Testis (tissue), 2 donors: ENCODE measurements at regions not wholly inside any gene's neighbourhood (a gene's known extent, or its start where the extent isn't known, plus 50 kb on each side); places are given as distances from the start of the nearest gene placed in this dataset.

Source experiments
- POLR2A ChIP-seq: fragments of 450-650 bp; IDR thresholded peaks from one replicate; pipeline ENCODE4 v1.6.1; 2017; ENCODE audit warnings: antibody characterized with exemption, mild to moderate bottlenecking, moderate library complexity
- TF ChIP-seq, protein P1 (sequence below), 3 experiments: fragments of 450-650 bp in 2 of 3; fragments of 200-600 bp in 1 of 3; sonication (generic) in 1 of 3; IDR thresholded peaks; one replicate each; pipeline ENCODE4 v1.5.1; 2016 to 2019; ENCODE audit warnings: antibody characterized with exemption in 3 of 3, mild to moderate bottlenecking in 2 of 3, moderate library complexity in 1 of 3

DNA sequence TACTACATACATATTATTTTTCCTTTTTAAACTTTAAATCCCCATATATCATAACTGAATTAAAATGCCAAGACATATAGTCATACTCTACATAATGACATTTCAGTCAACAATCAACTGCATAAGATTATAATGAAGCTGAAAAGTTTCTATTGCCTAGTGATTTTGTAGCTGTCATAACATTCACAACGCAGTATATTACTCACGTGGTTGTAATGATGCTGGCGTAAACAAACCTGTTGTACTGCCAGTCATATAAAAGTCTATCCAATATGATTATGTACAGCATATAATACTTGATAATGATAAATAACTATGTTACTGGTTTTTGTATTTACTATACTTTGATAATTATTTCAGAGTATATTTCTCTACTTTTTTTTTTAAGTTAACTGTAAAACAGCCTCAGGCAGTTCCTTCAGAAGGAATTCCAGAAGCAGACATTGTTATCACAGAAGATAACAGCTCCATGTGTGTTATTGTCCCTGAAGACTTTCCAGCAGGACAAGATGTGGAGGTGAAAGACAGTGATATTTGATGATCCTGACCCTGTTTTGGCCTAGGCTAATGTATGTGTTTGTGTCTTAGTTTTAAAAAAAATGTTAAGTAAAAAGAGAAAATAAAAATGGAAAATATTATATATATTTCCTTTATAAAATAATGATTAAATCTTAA is 443.4 kb upstream of the UBE2E2 start:
- TF ChIP-seq, protein P1, sequence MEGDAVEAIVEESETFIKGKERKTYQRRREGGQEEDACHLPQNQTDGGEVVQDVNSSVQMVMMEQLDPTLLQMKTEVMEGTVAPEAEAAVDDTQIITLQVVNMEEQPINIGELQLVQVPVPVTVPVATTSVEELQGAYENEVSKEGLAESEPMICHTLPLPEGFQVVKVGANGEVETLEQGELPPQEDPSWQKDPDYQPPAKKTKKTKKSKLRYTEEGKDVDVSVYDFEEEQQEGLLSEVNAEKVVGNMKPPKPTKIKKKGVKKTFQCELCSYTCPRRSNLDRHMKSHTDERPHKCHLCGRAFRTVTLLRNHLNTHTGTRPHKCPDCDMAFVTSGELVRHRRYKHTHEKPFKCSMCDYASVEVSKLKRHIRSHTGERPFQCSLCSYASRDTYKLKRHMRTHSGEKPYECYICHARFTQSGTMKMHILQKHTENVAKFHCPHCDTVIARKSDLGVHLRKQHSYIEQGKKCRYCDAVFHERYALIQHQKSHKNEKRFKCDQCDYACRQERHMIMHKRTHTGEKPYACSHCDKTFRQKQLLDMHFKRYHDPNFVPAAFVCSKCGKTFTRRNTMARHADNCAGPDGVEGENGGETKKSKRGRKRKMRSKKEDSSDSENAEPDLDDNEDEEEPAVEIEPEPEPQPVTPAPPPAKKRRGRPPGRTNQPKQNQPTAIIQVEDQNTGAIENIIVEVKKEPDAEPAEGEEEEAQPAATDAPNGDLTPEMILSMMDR (IDR thresholded peaks at IDR 0.05), result no peak
- TF ChIP-seq POLR2A, result no peak
